ENCODE measurements at regions not wholly inside any gene's neighbourhood (a gene's known extent, or its start where the extent isn't known, plus 50 kb on each side); places are given as distances from the start of the nearest gene placed in this dataset.

GRCh38 chr11:69560141-69560790 is 78.8 kb downstream of the LINC01488 start:
- Histone ChIP-seq H3K27ac (no peak overlapping the region), H3K36me3 (no peaks in the 10 kb centered on the region), H3K4me1 (peaks cover 0 to 5% (median 0%) of the 10 kb centered on the region in 4 donors), H3K4me3 (no peak overlapping the region), H3K27me3 (no peaks in the 10 kb centered on the region), H3K9me3 (peaks cover 0 to 10% (median 0%) of the 10 kb centered on the region in 3 donors)
- no peak for TF ChIP-seq CTCF (IDR thresholded peaks at IDR 0.05)
- DNase-seq, result peak in 1 of 2 donors; percentile 32
- intact Hi-C loops (cut with DNase I; ENCODE audit: low total_unique reads), result no loop called here

GRCh38 chr11:69562302-69562701 is 78.7 kb upstream of the CCND1 start:
- Histone ChIP-seq H3K27ac (no peak overlapping the region), H3K4me1 (peaks cover 0 to 5% (median 0%) of the 10 kb centered on the region in 4 donors), H3K9me3 (peaks cover 0 to 10% (median 0%) of the 10 kb centered on the region in 3 donors)

GRCh38 chr11:69562816-69563215 is 78.1 kb upstream of the CCND1 start:
- Histone ChIP-seq H3K4me3 (no peak overlapping the region), H3K9me3 (peaks cover 0 to 10% (median 0%) of the 10 kb centered on the region in 3 donors), H3K4me1 (peaks cover 0 to 5% (median 0%) of the 10 kb centered on the region in 4 donors), H3K27me3 (no peaks in the 10 kb centered on the region), H3K36me3 (no peaks in the 10 kb centered on the region), H3K27ac (no peak overlapping the region)
- no peak for TF ChIP-seq CTCF (IDR thresholded peaks at IDR 0.05)
- intact Hi-C loops (cut with DNase I; ENCODE audit: low total_unique reads), result no loop called here
- peak in 1 of 2 donors; percentile 43 for DNase-seq

More at GRCh38 chr11:69562302-69562701, 78.7 kb upstream of the CCND1 start:
- TF ChIP-seq CTCF (IDR thresholded peaks at IDR 0.05), result no peak
- Histone ChIP-seq H3K36me3 (no peaks in the 10 kb centered on the region), H3K4me3 (no peak overlapping the region), H3K27me3 (no peaks in the 10 kb centered on the region)
- no peak for DNase-seq
- intact Hi-C loops (cut with DNase I; ENCODE audit: low total_unique reads), result no loop called here

GRCh38 chr11:69563306-69563705 is 77.7 kb upstream of the CCND1 start:
- H3K27me3 ChIP-seq, result no peaks in the 10 kb centered on the region
- H3K4me1 ChIP-seq, result peaks cover 0 to 2% (median 0%) of the 10 kb centered on the region in 4 donors
- peaks cover 0 to 10% (median 0%) of the 10 kb centered on the region in 3 donors for H3K9me3 ChIP-seq
- intact Hi-C loops (cut with DNase I; ENCODE audit: low total_unique reads), result no loop called here
- TF ChIP-seq CTCF (IDR thresholded peaks at IDR 0.05), result no peak
- H3K4me3 ChIP-seq, result no peak overlapping the region
- H3K36me3 ChIP-seq, result no peaks in the 10 kb centered on the region
- DNase-seq, result peak in 1 of 2 donors; percentile 15
- H3K27ac ChIP-seq, result no peak overlapping the region

GRCh38 chr11:69563946-69564775 is 76.8 kb upstream of the CCND1 start:
- no peak overlapping the region for H3K4me3 ChIP-seq
- no peaks in the 10 kb centered on the region for H3K4me1 ChIP-seq
- no peaks in the 10 kb centered on the region for H3K27me3 ChIP-seq
- intact Hi-C loops (cut with DNase I; ENCODE audit: low total_unique reads), result no loop called here
- no peak for TF ChIP-seq CTCF (IDR thresholded peaks at IDR 0.05)
- no peaks in the 10 kb centered on the region for H3K36me3 ChIP-seq
- H3K9me3 ChIP-seq, result peaks cover 0 to 10% (median 0%) of the 10 kb centered on the region in 3 donors
- H3K27ac ChIP-seq, result no peak overlapping the region
- DNase-seq, result peak in 1 of 2 donors; percentile 53
